ENCODE measurements at regions not wholly inside any gene's neighbourhood (a gene's known extent, or its start where the extent isn't known, plus 50 kb on each side); places are given as distances from the start of the nearest gene placed in this dataset.

GRCh38 chr5:3355126-3355525 is 240.5 kb upstream of the IRX1 start:
- no peak for TF ChIP-seq CTCF (conservative IDR thresholded peaks at IDR 0.05)
- TF ChIP-seq EZH2 (IDR thresholded peaks at IDR 0.05; ENCODE audit: low read depth): no peak
